ENCODE measurements at regions not wholly inside any gene's neighbourhood (a gene's known extent, or its start where the extent isn't known, plus 50 kb on each side); places are given as distances from the start of the nearest gene placed in this dataset.

GRCh38 chr5:148931453-148932057, 105.1 kb downstream of the ADRB2 start (continued):
- TF ChIP-seq MAFK (IDR thresholded peaks at IDR 0.05; ENCODE audit: low read depth, low read length): no peak
- TF ChIP-seq RFX5 (IDR thresholded peaks at IDR 0.05; ENCODE audit: borderline replicate concordance, low read depth, low read length): no peak
- no peak for TF ChIP-seq TAF1 (IDR thresholded peaks at IDR 0.05; ENCODE audit: low read depth, low read length)

Data from H1 (cell line).